ENCODE measurements at regions not wholly inside any gene's neighbourhood (a gene's known extent, or its start where the extent isn't known, plus 50 kb on each side); places are given as distances from the start of the nearest gene placed in this dataset.
"Not testable (repeated sequence)": the region's sequence is repeated elsewhere in the genome, so short reads cannot be mapped to it uniquely, and the experiment has no call there.

GRCh38 chr15:79570004-79570403 lies 137.9 kb downstream of the MINAR1 start:
- ChIA-PET CTCF (no interaction called here), POLR2A (no interaction called here)
- Histone ChIP-seq H3K79me2 (ENCODE audit: control insufficient read depth, insufficient read depth, low read length) (no peaks in the 10 kb centered on the region), H3K36me3 (replicated peaks in 1 of 2; ENCODE audit: control extremely low read depth in 1 of 2, control insufficient read depth in 1 of 2, extremely low read depth in 1 of 2, insufficient read depth in 2 of 2, low read length in 1 of 2) (no peaks in the 10 kb centered on the region), H3K4me2 (replicated peaks; ENCODE audit: low read depth, low read length, poor library complexity, severe bottlenecking) (no peak overlapping the region), H3K4me3 (ENCODE audit: control extremely low read depth in 1 of 5, extremely low read depth in 1 of 5, insufficient read depth in 1 of 5, low read depth in 2 of 5, low read length in 4 of 5) (no peak overlapping the region), H4K20me1 (ENCODE audit: control insufficient read depth, insufficient read depth, low read length, poor library complexity, severe bottlenecking) (no peaks in the 10 kb centered on the region), H3K9me3 (ENCODE audit: control extremely low read depth in 1 of 3, control insufficient read depth in 2 of 3, insufficient read depth in 1 of 3, low read length in 2 of 3) (peaks cover 0 to 5% (median 3%) of the 10 kb centered on the region in 3 donors), H3K9ac (ENCODE audit: low read length) (no peak overlapping the region), H3K4me1 (ENCODE audit: control insufficient read depth in 2 of 2, insufficient read depth in 2 of 2, low read length in 2 of 2) (no peaks in the 10 kb centered on the region), H3K27ac (ENCODE audit: low read length in 2 of 2) (no peak overlapping the region), H3K27me3 (replicated peaks in 1 of 4; ENCODE audit: control extremely low read depth in 1 of 4, control insufficient read depth in 3 of 4, insufficient read depth in 4 of 4, low read length in 3 of 4) (peaks cover 0 to 3% (median 0%) of the 10 kb centered on the region in 4 experiments), H2AFZ (ENCODE audit: insufficient read depth, low read depth, low read length, poor library complexity, severe bottlenecking) (no peak overlapping the region)
- no peak for ATAC-seq (ENCODE audit: low read depth)
- no peak for DNase-seq
- Mint-ChIP-seq H3K27ac (no peak overlapping the region), H3K4me3 (no peak overlapping the region), H3K27me3 (peaks cover 4% of the 10 kb centered on the region), H3K9me3 (ENCODE audit: insufficient read depth) (peaks cover 7% of the 10 kb centered on the region), H3K4me1 (no peaks in the 10 kb centered on the region)
- intact Hi-C loops (cut with micrococcal nuclease) = no loop called here
- WGBS (ENCODE audit: insufficient coverage) = 40% methylated on average over 1 of the region's 2 CpGs
- TF ChIP-seq, protein P1, sequence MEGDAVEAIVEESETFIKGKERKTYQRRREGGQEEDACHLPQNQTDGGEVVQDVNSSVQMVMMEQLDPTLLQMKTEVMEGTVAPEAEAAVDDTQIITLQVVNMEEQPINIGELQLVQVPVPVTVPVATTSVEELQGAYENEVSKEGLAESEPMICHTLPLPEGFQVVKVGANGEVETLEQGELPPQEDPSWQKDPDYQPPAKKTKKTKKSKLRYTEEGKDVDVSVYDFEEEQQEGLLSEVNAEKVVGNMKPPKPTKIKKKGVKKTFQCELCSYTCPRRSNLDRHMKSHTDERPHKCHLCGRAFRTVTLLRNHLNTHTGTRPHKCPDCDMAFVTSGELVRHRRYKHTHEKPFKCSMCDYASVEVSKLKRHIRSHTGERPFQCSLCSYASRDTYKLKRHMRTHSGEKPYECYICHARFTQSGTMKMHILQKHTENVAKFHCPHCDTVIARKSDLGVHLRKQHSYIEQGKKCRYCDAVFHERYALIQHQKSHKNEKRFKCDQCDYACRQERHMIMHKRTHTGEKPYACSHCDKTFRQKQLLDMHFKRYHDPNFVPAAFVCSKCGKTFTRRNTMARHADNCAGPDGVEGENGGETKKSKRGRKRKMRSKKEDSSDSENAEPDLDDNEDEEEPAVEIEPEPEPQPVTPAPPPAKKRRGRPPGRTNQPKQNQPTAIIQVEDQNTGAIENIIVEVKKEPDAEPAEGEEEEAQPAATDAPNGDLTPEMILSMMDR (IDR thresholded peaks at IDR 0.05) = no peak
- no peak for TF ChIP-seq EZH2 (IDR thresholded peaks at IDR 0.05; ENCODE audit: borderline replicate concordance, insufficient read depth, low read depth, low read length, poor library complexity, severe bottlenecking)

GRCh38 chr15:79572691-79573404 lies 140.7 kb downstream of the MINAR1 start:
- no peak for TF ChIP-seq EZH2 (IDR thresholded peaks at IDR 0.05; ENCODE audit: borderline replicate concordance, insufficient read depth, low read depth, low read length, poor library complexity, severe bottlenecking)
- TF ChIP-seq, protein P1 (IDR thresholded peaks at IDR 0.05) = no peak
- Mint-ChIP-seq H3K27ac (no peak overlapping the region), H3K4me3 (no peak overlapping the region), H3K4me1 (no peaks in the 10 kb centered on the region), H3K9me3 (ENCODE audit: insufficient read depth) (peaks cover 4% of the 10 kb centered on the region), H3K27me3 (peaks cover 7% of the 10 kb centered on the region)
- no peaks in the 10 kb centered on the region for H3K79me2 ChIP-seq (ENCODE audit: control insufficient read depth, insufficient read depth, low read length)
- no peak overlapping the region for H3K27ac ChIP-seq (ENCODE audit: low read length in 2 of 2)
- ATAC-seq (ENCODE audit: low read depth) (no peak), DNase-seq (no peak)
- H3K27me3 ChIP-seq (replicated peaks in 1 of 4; ENCODE audit: control extremely low read depth in 1 of 4, control insufficient read depth in 3 of 4, insufficient read depth in 4 of 4, low read length in 3 of 4) = peaks cover 0 to 3% (median 0%) of the 10 kb centered on the region in 4 experiments
- POLR2A ChIA-PET = no interaction called here
- no peak overlapping the region for H3K4me3 ChIP-seq (ENCODE audit: control extremely low read depth in 1 of 5, extremely low read depth in 1 of 5, insufficient read depth in 1 of 5, low read depth in 2 of 5, low read length in 4 of 5)
- no peaks in the 10 kb centered on the region for H3K4me1 ChIP-seq (ENCODE audit: control insufficient read depth in 2 of 2, insufficient read depth in 2 of 2, low read length in 2 of 2)
- H3K9me3 ChIP-seq (ENCODE audit: control extremely low read depth in 1 of 3, control insufficient read depth in 2 of 3, insufficient read depth in 1 of 3, low read length in 2 of 3) = peaks cover 0 to 3% (median 2%) of the 10 kb centered on the region in 3 donors
- no peak overlapping the region for H3K9ac ChIP-seq (ENCODE audit: low read length)
- no peak overlapping the region for H2AFZ ChIP-seq (ENCODE audit: insufficient read depth, low read depth, low read length, poor library complexity, severe bottlenecking)
- intact Hi-C loops (cut with micrococcal nuclease) = no loop called here
- H3K4me2 ChIP-seq (replicated peaks; ENCODE audit: low read depth, low read length, poor library complexity, severe bottlenecking) = no peak overlapping the region
- CTCF ChIA-PET = no interaction called here
- H3K36me3 ChIP-seq (replicated peaks in 1 of 2; ENCODE audit: control extremely low read depth in 1 of 2, control insufficient read depth in 1 of 2, extremely low read depth in 1 of 2, insufficient read depth in 2 of 2, low read length in 1 of 2) = no peaks in the 10 kb centered on the region
- H4K20me1 ChIP-seq (ENCODE audit: control insufficient read depth, insufficient read depth, low read length, poor library complexity, severe bottlenecking) = no peaks in the 10 kb centered on the region
- 83% methylated on average over 5 of the region's 6 CpGs for WGBS (ENCODE audit: insufficient coverage)

- CTCF ChIA-PET; H3K4me3 Mint-ChIP-seq; H3K27ac Mint-ChIP-seq; H3K9me3 ChIP-seq (ENCODE audit: control extremely low read depth in 1 of 3, control insufficient read depth in 2 of 3, insufficient read depth in 1 of 3, low read length in 2 of 3); H2AFZ ChIP-seq (ENCODE audit: insufficient read depth, low read depth, low read length, poor library complexity, severe bottlenecking); H3K27ac ChIP-seq (ENCODE audit: low read length in 2 of 2); H3K36me3 ChIP-seq (replicated peaks in 1 of 2; ENCODE audit: control extremely low read depth in 1 of 2, control insufficient read depth in 1 of 2, extremely low read depth in 1 of 2, insufficient read depth in 2 of 2, low read length in 1 of 2); H3K79me2 ChIP-seq (ENCODE audit: control insufficient read depth, insufficient read depth, low read length); H3K4me1 Mint-ChIP-seq; ATAC-seq (ENCODE audit: low read depth); H4K20me1 ChIP-seq (ENCODE audit: control insufficient read depth, insufficient read depth, low read length, poor library complexity, severe bottlenecking); H3K4me2 ChIP-seq (replicated peaks; ENCODE audit: low read depth, low read length, poor library complexity, severe bottlenecking); H3K4me1 ChIP-seq (ENCODE audit: control insufficient read depth in 2 of 2, insufficient read depth in 2 of 2, low read length in 2 of 2); H3K9me3 Mint-ChIP-seq (ENCODE audit: insufficient read depth); H3K9ac ChIP-seq (ENCODE audit: low read length); H3K27me3 Mint-ChIP-seq; POLR2A ChIA-PET; H3K4me3 ChIP-seq (ENCODE audit: control extremely low read depth in 1 of 5, extremely low read depth in 1 of 5, insufficient read depth in 1 of 5, low read depth in 2 of 5, low read length in 4 of 5); intact Hi-C loops (cut with micrococcal nuclease); H3K27me3 ChIP-seq (replicated peaks in 1 of 4; ENCODE audit: control extremely low read depth in 1 of 4, control insufficient read depth in 3 of 4, insufficient read depth in 4 of 4, low read length in 3 of 4); DNase-seq: not testable (repeated sequence)
- no CpG with 5 or more reads among the region's 2 CpGs for WGBS (ENCODE audit: insufficient coverage)
Observed at GRCh38 chr15:79574431-79575273, 142.5 kb downstream of the MINAR1 start.

Measured in B cell (primary cell).